Testis (tissue), 2 donors: ENCODE measurements at regions not wholly inside any gene's neighbourhood (a gene's known extent, or its start where the extent isn't known, plus 50 kb on each side); places are given as distances from the start of the nearest gene placed in this dataset.

Experiments
- POLR2A ChIP-seq: fragments of 450-650 bp; IDR thresholded peaks from one replicate; pipeline ENCODE4 v1.6.1; 2017; ENCODE audit warnings: antibody characterized with exemption, mild to moderate bottlenecking, moderate library complexity
- TF ChIP-seq, protein P1 (sequence below), 3 experiments: fragments of 450-650 bp in 2 of 3; fragments of 200-600 bp in 1 of 3; sonication (generic) in 1 of 3; IDR thresholded peaks; one replicate each; pipeline ENCODE4 v1.5.1; 2016 to 2019; ENCODE audit warnings: antibody characterized with exemption in 3 of 3, mild to moderate bottlenecking in 2 of 3, moderate library complexity in 1 of 3

DNA sequence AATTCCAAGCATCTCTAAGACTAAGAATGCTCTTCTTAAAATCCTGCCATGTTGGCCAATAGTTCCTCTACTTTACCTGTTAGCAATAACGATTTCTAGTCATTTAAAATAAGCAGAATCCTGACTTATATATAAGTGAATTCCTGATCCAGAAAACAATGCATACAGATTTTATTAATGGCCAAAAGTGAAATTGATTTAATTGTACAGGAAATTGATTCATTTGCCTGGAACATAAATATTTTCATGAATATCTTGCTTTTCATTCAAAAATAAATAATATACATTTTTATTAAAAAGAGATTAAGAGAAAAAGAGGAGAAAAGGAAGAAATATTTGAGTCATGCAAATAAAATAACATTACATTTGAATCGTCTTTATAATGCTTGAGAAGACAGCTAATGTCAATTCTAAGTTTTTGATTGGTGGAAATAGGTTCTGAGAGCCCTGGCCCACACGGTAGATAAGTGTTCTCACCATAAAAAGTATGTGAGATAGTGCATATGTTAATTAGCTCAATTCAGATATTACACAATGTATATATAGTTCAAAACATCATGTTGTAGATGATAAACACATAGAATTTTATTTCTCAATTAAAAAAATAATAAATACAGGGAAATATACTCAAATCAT is 323.2 kb upstream of the MIR17HG start:
- TF ChIP-seq, protein P1, sequence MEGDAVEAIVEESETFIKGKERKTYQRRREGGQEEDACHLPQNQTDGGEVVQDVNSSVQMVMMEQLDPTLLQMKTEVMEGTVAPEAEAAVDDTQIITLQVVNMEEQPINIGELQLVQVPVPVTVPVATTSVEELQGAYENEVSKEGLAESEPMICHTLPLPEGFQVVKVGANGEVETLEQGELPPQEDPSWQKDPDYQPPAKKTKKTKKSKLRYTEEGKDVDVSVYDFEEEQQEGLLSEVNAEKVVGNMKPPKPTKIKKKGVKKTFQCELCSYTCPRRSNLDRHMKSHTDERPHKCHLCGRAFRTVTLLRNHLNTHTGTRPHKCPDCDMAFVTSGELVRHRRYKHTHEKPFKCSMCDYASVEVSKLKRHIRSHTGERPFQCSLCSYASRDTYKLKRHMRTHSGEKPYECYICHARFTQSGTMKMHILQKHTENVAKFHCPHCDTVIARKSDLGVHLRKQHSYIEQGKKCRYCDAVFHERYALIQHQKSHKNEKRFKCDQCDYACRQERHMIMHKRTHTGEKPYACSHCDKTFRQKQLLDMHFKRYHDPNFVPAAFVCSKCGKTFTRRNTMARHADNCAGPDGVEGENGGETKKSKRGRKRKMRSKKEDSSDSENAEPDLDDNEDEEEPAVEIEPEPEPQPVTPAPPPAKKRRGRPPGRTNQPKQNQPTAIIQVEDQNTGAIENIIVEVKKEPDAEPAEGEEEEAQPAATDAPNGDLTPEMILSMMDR (IDR thresholded peaks at IDR 0.05), result no peak
- TF ChIP-seq POLR2A, result no peak
